ENCODE measurements at regions not wholly inside any gene's neighbourhood (a gene's known extent, or its start where the extent isn't known, plus 50 kb on each side); places are given as distances from the start of the nearest gene placed in this dataset.
"Not testable (repeated sequence)": the region's sequence is repeated elsewhere in the genome, so short reads cannot be mapped to it uniquely, and the experiment has no call there.

GRCh38 chr5:106699796-106700195 lies 970.9 kb downstream of the EFNA5 start:
- no peak for DNase-seq (ENCODE audit: low read depth in 2 of 2)

- DNase-seq (ENCODE audit: low read depth in 2 of 2), result no peak
These were observed 971.5 kb downstream of the EFNA5 start for GRCh38 chr5:106699198-106699597.

- no peak for DNase-seq (ENCODE audit: low read depth in 2 of 2)
These were observed 972.6 kb downstream of the EFNA5 start for GRCh38 chr5:106698169-106698568.

- DNase-seq (ENCODE audit: low read depth in 2 of 2), result no peak
These were observed 979.0 kb downstream of the EFNA5 start for GRCh38 chr5:106691701-106692100.

- DNase-seq (ENCODE audit: low read depth in 2 of 2), result no peak
These were observed 980.2 kb downstream of the EFNA5 start for GRCh38 chr5:106690585-106690984.

GRCh38 chr5:106680330-106680729 lies 990.4 kb downstream of the EFNA5 start:
- no peak for DNase-seq (ENCODE audit: low read depth in 2 of 2)

- no peak for DNase-seq (ENCODE audit: low read depth in 2 of 2)
These were observed 993.7 kb downstream of the EFNA5 start for GRCh38 chr5:106677057-106677456.

GRCh38 chr5:106675687-106676086 lies 995.0 kb downstream of the EFNA5 start:
- DNase-seq (ENCODE audit: low read depth in 2 of 2), result no peak

- DNase-seq (ENCODE audit: low read depth in 2 of 2), result no peak
These were observed 996.8 kb downstream of the EFNA5 start for GRCh38 chr5:106673941-106674340.

- no peak for DNase-seq (ENCODE audit: low read depth in 2 of 2)
These were observed 1008.9 kb downstream of the EFNA5 start for GRCh38 chr5:106661866-106662265.

- DNase-seq (ENCODE audit: low read depth in 2 of 2), result no peak
These were observed 1010.1 kb downstream of the EFNA5 start for GRCh38 chr5:106660681-106661080.

GRCh38 chr5:106658150-106658549 lies 1012.6 kb downstream of the EFNA5 start:
- no peak for DNase-seq (ENCODE audit: low read depth in 2 of 2)

- DNase-seq (ENCODE audit: low read depth in 2 of 2), result no peak
These were observed 1013.9 kb downstream of the EFNA5 start for GRCh38 chr5:106656821-106657220.

- no peak for DNase-seq (ENCODE audit: low read depth in 2 of 2)
These were observed 1021.7 kb downstream of the EFNA5 start for GRCh38 chr5:106649031-106649430.

- no peak for DNase-seq (ENCODE audit: low read depth in 2 of 2)
These were observed 1022.3 kb downstream of the EFNA5 start for GRCh38 chr5:106648401-106648800.

GRCh38 chr5:106646106-106646505 lies 1024.6 kb downstream of the EFNA5 start:
- DNase-seq (ENCODE audit: low read depth in 2 of 2), result no peak

GRCh38 chr5:106640511-106640910 lies 1030.2 kb downstream of the EFNA5 start:
- DNase-seq (ENCODE audit: low read depth in 2 of 2), result no peak

GRCh38 chr5:106639488-106639887 lies 1031.2 kb downstream of the EFNA5 start:
- no peak for DNase-seq (ENCODE audit: low read depth in 2 of 2)

GRCh38 chr5:106637275-106637674 lies 1033.5 kb downstream of the EFNA5 start:
- no peak for DNase-seq (ENCODE audit: low read depth in 2 of 2)

GRCh38 chr5:106634375-106634774 lies 1036.4 kb downstream of the EFNA5 start:
- no peak for DNase-seq (ENCODE audit: low read depth in 2 of 2)

GRCh38 chr5:106633825-106634224 lies 1036.9 kb downstream of the EFNA5 start:
- DNase-seq (ENCODE audit: low read depth in 2 of 2), result no peak

GRCh38 chr5:106628456-106628855 lies 1042.3 kb downstream of the EFNA5 start:
- DNase-seq (ENCODE audit: low read depth in 2 of 2), result not testable (repeated sequence)

GRCh38 chr5:106610041-106610440 lies 1060.7 kb downstream of the EFNA5 start:
- DNase-seq (ENCODE audit: low read depth in 2 of 2), result no peak

GRCh38 chr5:106601620-106602019 lies 1069.1 kb downstream of the EFNA5 start:
- DNase-seq (ENCODE audit: low read depth in 2 of 2), result no peak

GRCh38 chr5:106600803-106601202 lies 1069.9 kb downstream of the EFNA5 start:
- no peak for DNase-seq (ENCODE audit: low read depth in 2 of 2)

Data from stimulated activated CD4-positive, alpha-beta T cell treated with anti-CD3 and anti-CD28 coated beads, Interleukin-4, amount 100 ng/mL, for 48 hours (primary cell).